ENCODE measurements at regions not wholly inside any gene's neighbourhood (a gene's known extent, or its start where the extent isn't known, plus 50 kb on each side); places are given as distances from the start of the nearest gene placed in this dataset.

DNA sequence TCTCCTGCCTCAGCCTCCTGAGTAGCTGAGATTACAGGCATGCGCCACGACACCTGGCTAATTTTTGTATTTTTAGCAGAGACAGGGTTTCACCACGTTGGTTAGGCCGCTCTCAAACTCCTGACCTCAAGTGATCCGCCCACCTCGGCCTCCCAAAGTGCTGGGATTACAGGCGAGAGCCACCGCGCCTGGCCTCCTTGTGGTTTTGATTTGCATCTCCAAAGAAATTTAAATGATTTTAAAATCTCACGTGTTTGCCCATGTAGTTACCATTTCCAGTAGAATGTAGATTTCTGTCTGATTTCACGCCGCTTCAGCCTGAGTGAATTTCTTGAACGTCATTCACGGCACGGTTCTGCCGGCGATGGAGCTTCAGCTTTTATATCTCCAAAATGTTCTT lies 55.8 kb downstream of the IGF2 start:
- CTCF ChIA-PET: no interaction called here
- Mint-ChIP-seq H3K36me3 (peaks cover 5% of the 10 kb centered on the region), H3K4me1 (no peaks in the 10 kb centered on the region), H3K4me3 (no peak overlapping the region), H3K9me3 (peaks cover 5 to 9% (median 8%) of the 10 kb centered on the region in 3 donors), H3K27me3 (peaks cover 12 to 20% of the 10 kb centered on the region in 2 donors), H3K27ac (no peak overlapping the region)
- no peaks in the 10 kb centered on the region for H3K9me3 ChIP-seq
- WGBS (ENCODE audit: insufficient coverage): 71% methylated on average over 5 of the region's 17 CpGs
- POLR2A ChIA-PET: no interaction called here
- ATAC-seq (replicated peaks in 1 of 4) (no peak), DNase-seq (peak in 1 of 35 experiments; percentile 18)
- H3K4me3 ChIP-seq (ENCODE audit: control insufficient read depth in 1 of 2, extremely low read depth in 1 of 2, low read length in 1 of 2): no peak overlapping the region
- no peaks in the 10 kb centered on the region for H3K4me1 ChIP-seq (ENCODE audit: control insufficient read depth in 1 of 2, extremely low read depth in 1 of 2, insufficient read depth in 2 of 2, low read length in 2 of 2)
- H3K27ac ChIP-seq (ENCODE audit: low read length): no peak overlapping the region
- H3K36me3 ChIP-seq (ENCODE audit: control insufficient read depth in 2 of 2, extremely low read depth in 1 of 2, insufficient read depth in 1 of 2, low read length in 1 of 2): no peaks in the 10 kb centered on the region
- H3K27me3 ChIP-seq (replicated peaks in 1 of 2; ENCODE audit: control insufficient read depth in 2 of 2, extremely low read depth in 1 of 2, insufficient read depth in 2 of 2, low read length in 1 of 2): peaks cover 0 to 24% of the 10 kb centered on the region in 2 experiments

GRCh38 chr11:2077061-2077802 lies 62.0 kb downstream of the IGF2 start:
- peaks cover 0 to 15% (median 13%) of the 10 kb centered on the region in 3 donors for H3K4me1 Mint-ChIP-seq
- ChIA-PET POLR2A (interaction anchor here in 1 of 2 donors (0.6 to 0.7 kb wide), 2 partner anchors 9 to 39 kb away, joined by 4 to 6 read pairs; no protein-coding TSS in a partner anchor), CTCF (no interaction called here)
- peak overlapping the region; percentile 62 for H3K27ac Mint-ChIP-seq
- Histone ChIP-seq H3K9me3 (no peaks in the 10 kb centered on the region), H3K4me3 (ENCODE audit: control insufficient read depth in 1 of 2, extremely low read depth in 1 of 2, low read length in 1 of 2) (no peak overlapping the region), H3K27me3 (replicated peaks in 1 of 2; ENCODE audit: control insufficient read depth in 2 of 2, extremely low read depth in 1 of 2, insufficient read depth in 2 of 2, low read length in 1 of 2) (peaks cover 3 to 24% of the 10 kb centered on the region in 2 experiments), H3K27ac (ENCODE audit: low read length) (no peak overlapping the region), H3K36me3 (ENCODE audit: control insufficient read depth in 2 of 2, extremely low read depth in 1 of 2, insufficient read depth in 1 of 2, low read length in 1 of 2) (no peaks in the 10 kb centered on the region), H3K4me1 (ENCODE audit: control insufficient read depth in 1 of 2, extremely low read depth in 1 of 2, insufficient read depth in 2 of 2, low read length in 2 of 2) (no peaks in the 10 kb centered on the region)
- peaks cover 18 to 20% of the 10 kb centered on the region in 2 donors for H3K27me3 Mint-ChIP-seq
- H3K9me3 Mint-ChIP-seq: no peaks in the 10 kb centered on the region
- WGBS (ENCODE audit: insufficient coverage): no CpG with 5 or more reads among the region's 6 CpGs
- peak; percentile 32 to 97 (median 94) for ATAC-seq (replicated peaks in 1 of 4)
- no peaks in the 10 kb centered on the region for H3K36me3 Mint-ChIP-seq
- H3K4me3 Mint-ChIP-seq: no peak overlapping the region
- no peak for DNase-seq

DNA sequence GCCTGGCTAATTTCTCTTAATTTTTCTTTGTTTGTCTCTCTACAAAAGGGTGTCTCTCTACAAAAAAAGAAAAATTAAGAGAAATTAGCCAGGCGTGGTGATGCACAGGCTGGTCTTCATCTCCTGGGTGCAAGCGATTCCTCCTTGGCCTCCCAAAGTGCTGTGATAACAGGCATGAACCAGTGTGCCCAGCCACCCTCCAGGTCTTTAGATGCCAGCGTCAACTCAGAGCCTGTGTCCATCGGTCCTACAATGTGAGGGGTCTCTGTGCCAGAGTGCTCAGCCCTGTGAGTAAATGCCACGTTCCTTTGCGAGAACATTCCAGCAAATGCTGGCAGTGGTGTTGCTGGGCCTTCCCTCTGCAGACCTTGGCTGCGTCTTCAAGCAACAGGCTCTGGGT lies 62.7 kb downstream of the IGF2 start:
- no peak overlapping the region for H3K4me3 ChIP-seq (ENCODE audit: control insufficient read depth in 1 of 2, extremely low read depth in 1 of 2, low read length in 1 of 2)
- CTCF ChIA-PET: no interaction called here
- H3K4me3 Mint-ChIP-seq: no peak overlapping the region

GRCh38 chr11:2074266-2074825 lies 64.8 kb downstream of the IGF2 start:
- no peak for DNase-seq
- Histone ChIP-seq H3K36me3 (ENCODE audit: control insufficient read depth in 2 of 2, extremely low read depth in 1 of 2, insufficient read depth in 1 of 2, low read length in 1 of 2) (no peaks in the 10 kb centered on the region), H3K4me3 (ENCODE audit: control insufficient read depth in 1 of 2, extremely low read depth in 1 of 2, low read length in 1 of 2) (no peak overlapping the region), H3K9me3 (no peaks in the 10 kb centered on the region), H3K27ac (ENCODE audit: low read length) (no peak overlapping the region), H3K4me1 (ENCODE audit: control insufficient read depth in 1 of 2, extremely low read depth in 1 of 2, insufficient read depth in 2 of 2, low read length in 2 of 2) (no peaks in the 10 kb centered on the region), H3K27me3 (replicated peaks in 1 of 2; ENCODE audit: control insufficient read depth in 2 of 2, extremely low read depth in 1 of 2, insufficient read depth in 2 of 2, low read length in 1 of 2) (peaks cover 3 to 44% of the 10 kb centered on the region in 2 experiments)
- CTCF ChIA-PET: no interaction called here
- WGBS (ENCODE audit: insufficient coverage): 45% methylated on average over 7 of the region's 12 CpGs
- no peak for ATAC-seq (replicated peaks in 1 of 4)
- peaks cover 18 to 31% of the 10 kb centered on the region in 2 donors for H3K27me3 Mint-ChIP-seq
- no peaks in the 10 kb centered on the region for H3K9me3 Mint-ChIP-seq
- POLR2A ChIA-PET: no interaction called here
- no peak overlapping the region for H3K27ac Mint-ChIP-seq
- H3K36me3 Mint-ChIP-seq: no peaks in the 10 kb centered on the region
- H3K4me3 Mint-ChIP-seq: no peak overlapping the region
- H3K4me1 Mint-ChIP-seq: peaks cover 0 to 15% (median 13%) of the 10 kb centered on the region in 3 donors

More for the DNA sequence above, 62.7 kb downstream of the IGF2 start:
- Histone ChIP-seq H3K27ac (ENCODE audit: low read length) (no peak overlapping the region), H3K27me3 (replicated peaks in 1 of 2; ENCODE audit: control insufficient read depth in 2 of 2, extremely low read depth in 1 of 2, insufficient read depth in 2 of 2, low read length in 1 of 2) (peaks cover 3 to 32% of the 10 kb centered on the region in 2 experiments), H3K9me3 (no peaks in the 10 kb centered on the region), H3K36me3 (ENCODE audit: control insufficient read depth in 2 of 2, extremely low read depth in 1 of 2, insufficient read depth in 1 of 2, low read length in 1 of 2) (no peaks in the 10 kb centered on the region), H3K4me1 (ENCODE audit: control insufficient read depth in 1 of 2, extremely low read depth in 1 of 2, insufficient read depth in 2 of 2, low read length in 2 of 2) (no peaks in the 10 kb centered on the region)
- WGBS (ENCODE audit: insufficient coverage): 91% methylated on average over 7 of the region's 7 CpGs
- no peaks in the 10 kb centered on the region for H3K9me3 Mint-ChIP-seq
- POLR2A ChIA-PET: no interaction called here
- ATAC-seq (replicated peaks in 1 of 4): no peak
- H3K36me3 Mint-ChIP-seq: no peaks in the 10 kb centered on the region
- H3K4me1 Mint-ChIP-seq: peaks cover 0 to 15% (median 13%) of the 10 kb centered on the region in 3 donors
- DNase-seq: no peak
- no peak overlapping the region for H3K27ac Mint-ChIP-seq
- H3K27me3 Mint-ChIP-seq: peaks cover 18 to 28% of the 10 kb centered on the region in 2 donors

DNA sequence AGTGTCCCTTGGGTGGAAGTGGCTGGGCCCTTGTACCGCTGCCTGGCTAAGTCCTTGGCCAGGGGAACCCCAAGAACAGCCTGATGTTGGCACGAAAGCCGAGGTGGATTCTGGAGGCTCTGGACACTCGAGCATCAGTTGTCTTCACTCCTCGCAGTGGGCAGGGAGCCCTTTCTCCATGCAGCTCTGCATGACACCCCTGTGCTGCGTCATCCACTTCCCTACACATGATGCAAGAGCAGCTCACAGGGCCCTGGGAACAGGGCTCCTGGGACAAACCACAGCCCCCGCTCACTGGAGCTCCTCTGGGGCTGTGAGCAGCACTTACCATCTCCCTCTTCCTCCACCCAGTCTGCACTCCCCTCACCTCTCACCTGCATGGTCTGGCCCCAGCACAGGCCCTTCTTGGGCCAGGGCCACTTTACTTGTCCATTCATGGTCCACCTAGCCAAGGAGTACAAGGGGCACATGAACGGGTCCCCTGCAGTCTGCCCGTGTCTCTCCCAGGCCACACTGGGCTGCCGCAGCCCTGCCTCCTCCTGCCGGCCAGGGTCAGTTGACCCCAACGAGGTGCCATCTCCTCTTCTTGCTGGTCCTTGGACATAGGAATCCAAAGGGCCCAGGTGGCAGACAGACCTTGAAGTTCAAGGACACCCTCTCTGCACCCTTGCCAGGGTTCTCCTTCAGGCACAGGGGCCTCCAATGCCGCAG lies 66.5 kb downstream of the IGF2 start:
- peaks cover 3 to 44% of the 10 kb centered on the region in 2 experiments for H3K27me3 ChIP-seq (replicated peaks in 1 of 2; ENCODE audit: control insufficient read depth in 2 of 2, extremely low read depth in 1 of 2, insufficient read depth in 2 of 2, low read length in 1 of 2)
- no peak overlapping the region for H3K4me3 ChIP-seq (ENCODE audit: control insufficient read depth in 1 of 2, extremely low read depth in 1 of 2, low read length in 1 of 2)
- no peak overlapping the region for H3K27ac ChIP-seq (ENCODE audit: low read length)
- H3K9me3 ChIP-seq: no peaks in the 10 kb centered on the region
- POLR2A ChIA-PET: no interaction called here
- CTCF ChIA-PET: no interaction called here
- DNase-seq: no peak
- WGBS (ENCODE audit: insufficient coverage): 84% methylated on average over 13 of the region's 13 CpGs
- H3K36me3 Mint-ChIP-seq: no peaks in the 10 kb centered on the region
- no peaks in the 10 kb centered on the region for H3K4me1 ChIP-seq (ENCODE audit: control insufficient read depth in 1 of 2, extremely low read depth in 1 of 2, insufficient read depth in 2 of 2, low read length in 2 of 2)
- H3K36me3 ChIP-seq (ENCODE audit: control insufficient read depth in 2 of 2, extremely low read depth in 1 of 2, insufficient read depth in 1 of 2, low read length in 1 of 2): no peaks in the 10 kb centered on the region
- no peak overlapping the region for H3K4me3 Mint-ChIP-seq
- H3K27me3 Mint-ChIP-seq: peaks cover 18 to 31% of the 10 kb centered on the region in 2 donors
- H3K4me1 Mint-ChIP-seq: peaks cover 0 to 11% (median 11%) of the 10 kb centered on the region in 3 donors
- H3K27ac Mint-ChIP-seq: no peak overlapping the region
- H3K9me3 Mint-ChIP-seq: no peaks in the 10 kb centered on the region
- ATAC-seq (replicated peaks in 1 of 4): no peak

DNA sequence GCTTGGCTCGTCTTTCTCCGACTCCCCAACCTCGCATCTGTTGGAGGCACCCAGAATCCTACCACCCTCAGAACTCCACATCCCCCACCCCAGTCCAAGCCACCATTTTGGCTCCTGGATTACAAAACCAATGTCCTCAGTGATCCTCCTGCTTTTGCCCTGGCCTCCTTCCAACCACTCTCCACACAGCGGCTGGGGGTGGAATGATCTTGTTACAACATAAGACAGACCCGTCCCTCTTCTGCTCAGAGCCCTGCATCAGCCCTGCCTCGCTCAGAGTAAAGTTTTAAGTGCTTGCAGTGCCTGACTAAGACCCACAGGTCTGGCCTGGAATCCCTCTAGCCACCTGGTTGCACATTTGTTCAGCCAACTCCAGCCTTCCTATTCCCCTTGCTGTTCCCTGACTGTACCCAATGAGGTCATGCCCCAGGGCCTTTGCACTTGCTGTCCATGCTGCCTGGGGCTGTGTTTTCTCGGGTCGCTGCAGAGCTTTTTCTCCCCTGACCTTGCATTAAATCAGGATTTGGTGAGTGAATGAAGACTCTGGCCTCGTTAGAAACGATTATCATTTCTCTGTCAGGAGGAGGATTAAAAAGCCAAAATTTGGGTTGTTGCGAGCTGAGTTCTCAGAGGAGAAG lies 67.3 kb downstream of the IGF2 start:
- WGBS (ENCODE audit: insufficient coverage): 84% methylated on average over 7 of the region's 11 CpGs
- no peak for DNase-seq
- Histone ChIP-seq H3K27ac (ENCODE audit: low read length) (no peak overlapping the region), H3K27me3 (replicated peaks in 1 of 2; ENCODE audit: control insufficient read depth in 2 of 2, extremely low read depth in 1 of 2, insufficient read depth in 2 of 2, low read length in 1 of 2) (peaks cover 3 to 44% of the 10 kb centered on the region in 2 experiments), H3K9me3 (no peaks in the 10 kb centered on the region), H3K4me1 (ENCODE audit: control insufficient read depth in 1 of 2, extremely low read depth in 1 of 2, insufficient read depth in 2 of 2, low read length in 2 of 2) (no peaks in the 10 kb centered on the region), H3K4me3 (ENCODE audit: control insufficient read depth in 1 of 2, extremely low read depth in 1 of 2, low read length in 1 of 2) (no peak overlapping the region), H3K36me3 (ENCODE audit: control insufficient read depth in 2 of 2, extremely low read depth in 1 of 2, insufficient read depth in 1 of 2, low read length in 1 of 2) (no peaks in the 10 kb centered on the region)
- Mint-ChIP-seq H3K4me1 (peaks cover 0 to 3% (median 2%) of the 10 kb centered on the region in 3 donors), H3K36me3 (no peaks in the 10 kb centered on the region), H3K9me3 (no peaks in the 10 kb centered on the region), H3K27ac (no peak overlapping the region), H3K27me3 (peaks cover 18 to 27% of the 10 kb centered on the region in 2 donors), H3K4me3 (no peak overlapping the region)
- POLR2A ChIA-PET: no interaction called here
- ATAC-seq (replicated peaks in 1 of 4): no peak
- CTCF ChIA-PET: no interaction called here
